NCI-H2171 treated with DMSO at 0.1 percent for 48 hours (cell line): ENCODE measurements at regions not wholly inside any gene's neighbourhood (a gene's known extent, or its start where the extent isn't known, plus 50 kb on each side); places are given as distances from the start of the nearest gene placed in this dataset.

Experiments
- DNase-seq: peaks from one replicate; lab custom pipeline; 2025; lab: John Stamatoyannopoulos, UW

DNA sequence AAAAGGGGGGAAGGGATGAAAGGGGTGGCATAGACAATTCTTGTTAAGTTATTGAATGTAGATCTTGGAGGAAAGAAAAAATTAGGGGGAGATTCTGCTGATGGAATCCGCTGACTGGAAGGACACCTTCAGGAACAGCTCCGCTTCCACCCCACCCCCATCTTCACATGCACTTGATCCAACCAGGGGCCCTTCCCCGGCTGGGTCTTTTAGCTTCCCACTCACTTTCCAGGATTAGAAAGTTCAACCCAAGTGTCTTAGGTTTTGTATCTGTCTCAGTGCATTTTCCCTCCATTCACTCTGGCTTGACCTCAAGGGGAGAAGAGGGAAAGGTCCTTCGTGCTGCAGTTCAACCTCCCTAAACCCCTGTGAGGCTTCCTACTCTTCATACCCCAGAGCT is 141.4 kb downstream of the IRS2 start:
- no peak for DNase-seq

DNA sequence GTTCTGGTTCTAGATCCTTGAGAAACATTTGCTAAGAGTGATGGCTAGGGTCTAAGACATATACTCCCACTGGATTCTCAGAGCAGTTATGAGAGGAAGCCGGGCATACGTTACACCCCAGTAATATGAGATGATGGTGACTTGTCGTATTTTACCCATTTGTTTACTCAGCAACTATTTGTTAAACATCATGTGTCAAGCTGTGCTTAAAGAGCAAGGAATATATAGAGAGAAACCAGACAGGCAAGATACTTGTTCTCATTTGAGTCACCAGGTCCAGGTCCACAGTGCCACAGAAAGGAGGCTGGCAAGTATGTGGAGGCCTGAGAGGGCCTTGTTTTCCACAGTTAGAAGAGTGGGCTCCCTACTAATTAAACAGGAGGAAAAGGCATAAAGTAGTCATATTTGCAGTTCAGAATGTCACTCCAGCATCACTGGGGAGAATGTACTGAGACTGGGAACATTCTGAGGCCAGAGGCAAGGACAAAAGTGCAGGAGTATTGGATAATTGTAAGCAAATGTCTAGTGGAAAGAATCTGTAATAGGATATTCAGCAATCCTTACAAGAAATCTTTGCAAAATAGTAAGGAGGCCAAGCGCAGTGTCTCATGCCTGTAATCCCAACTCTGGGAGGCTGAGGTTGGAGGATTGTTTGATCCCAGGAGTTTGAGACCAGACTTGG is 142.2 kb downstream of the IRS2 start:
- DNase-seq = no peak

DNA sequence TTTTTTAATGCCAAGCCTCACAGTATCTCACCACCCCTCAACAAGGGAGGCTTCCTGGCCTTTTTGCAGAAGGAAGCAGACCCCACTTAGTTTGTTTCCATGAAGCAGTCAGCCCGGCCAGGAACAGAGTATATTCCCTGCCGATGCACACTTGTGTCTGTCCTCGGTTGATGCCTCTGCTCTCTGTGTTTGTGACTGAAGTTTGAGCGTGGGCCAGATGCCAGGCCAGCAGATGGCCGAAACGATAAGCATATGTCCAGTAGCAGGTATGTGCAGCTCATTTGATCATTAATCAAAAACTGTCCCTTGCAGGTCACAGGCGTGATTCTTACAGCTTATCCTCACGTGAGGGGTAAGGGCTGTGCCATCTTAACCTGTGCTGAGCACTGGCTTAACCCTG is 144.0 kb downstream of the IRS2 start:
- DNase-seq = no peak

DNA sequence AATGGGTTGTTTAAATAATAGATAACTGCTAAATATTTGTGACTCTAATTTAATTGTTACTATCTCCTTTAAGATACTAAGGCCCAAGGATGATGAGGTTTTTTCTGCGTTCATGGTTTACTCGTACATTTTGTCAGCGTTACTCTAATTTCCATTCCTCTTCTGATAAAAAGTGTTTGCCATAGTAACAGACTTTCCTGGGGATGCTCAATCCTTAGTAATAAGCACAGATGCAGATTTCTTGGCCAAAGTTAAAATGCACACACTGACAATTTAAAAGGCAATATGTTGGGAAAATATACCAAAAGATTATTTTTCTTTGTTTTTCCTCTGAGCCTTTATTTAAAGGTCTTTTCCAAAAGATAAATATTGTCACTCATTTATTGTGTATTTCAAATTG is 149.6 kb downstream of the IRS2 start:
- no peak for DNase-seq

DNA sequence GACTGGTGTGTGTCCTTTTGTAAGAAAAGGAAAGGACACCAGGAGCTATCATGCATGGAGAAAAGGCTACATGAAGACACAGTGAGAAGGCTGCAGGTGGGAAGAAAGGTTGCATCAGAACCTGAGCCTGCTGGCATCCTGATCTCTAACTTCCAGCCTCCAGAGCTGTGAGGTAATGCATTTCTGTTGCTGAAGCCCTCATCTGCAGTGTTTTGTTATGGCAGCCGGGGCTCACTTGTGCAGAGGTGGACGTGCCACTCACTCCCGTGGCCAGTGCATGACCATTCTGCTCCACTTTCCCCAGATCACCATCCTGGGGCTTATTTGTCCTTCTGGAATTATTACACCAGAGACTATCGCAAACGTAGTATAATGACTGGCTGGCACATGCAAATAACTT is 155.3 kb downstream of the IRS2 start:
- DNase-seq = no peak

DNA sequence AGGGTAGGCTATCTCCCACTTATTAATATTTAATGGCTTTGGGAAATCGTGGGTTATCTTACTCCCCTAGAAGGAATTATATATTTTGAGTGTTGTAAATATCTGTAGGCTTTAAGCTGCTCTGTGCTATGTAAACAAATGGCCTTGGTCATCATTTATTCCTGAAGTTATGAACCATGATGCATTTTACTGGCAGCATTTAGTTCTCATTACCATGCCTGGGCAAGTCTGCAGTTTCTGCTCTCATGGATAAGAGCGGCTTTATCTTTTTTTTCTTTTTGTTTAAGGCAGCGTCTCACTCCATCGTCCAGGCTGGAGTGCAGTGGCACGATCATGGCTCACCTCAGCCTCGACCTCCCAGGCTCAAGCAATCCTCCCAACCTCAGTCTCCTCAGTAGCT is 156.1 kb downstream of the IRS2 start:
- DNase-seq = no peak

DNA sequence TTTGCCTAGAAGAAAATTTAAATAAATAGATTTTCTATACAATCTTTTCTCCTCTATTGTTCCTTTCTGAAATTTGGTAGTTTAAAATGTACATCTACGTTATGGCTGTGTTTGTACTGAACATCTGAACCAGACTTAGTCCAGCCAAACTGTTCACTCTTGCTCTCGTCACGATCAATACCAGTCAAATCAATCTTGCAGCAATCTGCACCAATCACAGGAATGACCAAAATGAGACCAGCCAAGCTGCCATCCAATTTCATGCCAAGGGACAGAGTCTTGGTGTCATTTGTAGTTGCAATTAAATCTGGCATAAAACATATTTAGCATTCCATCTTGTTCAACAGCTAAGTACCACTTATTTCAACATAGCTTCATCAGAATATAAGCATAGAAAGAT is 156.6 kb downstream of the IRS2 start:
- no peak for DNase-seq

DNA sequence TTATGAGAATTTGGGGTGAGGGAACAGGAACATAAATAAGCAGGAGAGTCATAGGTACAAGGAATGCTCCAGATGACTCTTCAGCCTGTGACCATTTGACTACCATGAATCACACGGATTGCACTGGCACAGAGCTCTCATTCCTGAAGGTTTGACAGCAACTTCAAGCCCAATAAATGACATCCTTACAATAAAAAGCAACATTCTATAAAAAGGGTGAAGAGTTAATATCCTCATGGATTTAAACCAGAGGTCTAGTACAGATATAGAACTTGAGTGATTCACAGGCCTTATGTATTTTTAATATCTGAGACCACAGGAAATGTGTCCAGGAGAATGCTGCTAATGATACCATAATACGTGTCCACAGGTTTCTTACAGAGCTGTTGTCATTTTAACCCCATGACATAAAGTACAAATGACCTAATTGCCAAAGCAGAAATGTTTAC is 158.1 kb downstream of the IRS2 start:
- no peak for DNase-seq

DNA sequence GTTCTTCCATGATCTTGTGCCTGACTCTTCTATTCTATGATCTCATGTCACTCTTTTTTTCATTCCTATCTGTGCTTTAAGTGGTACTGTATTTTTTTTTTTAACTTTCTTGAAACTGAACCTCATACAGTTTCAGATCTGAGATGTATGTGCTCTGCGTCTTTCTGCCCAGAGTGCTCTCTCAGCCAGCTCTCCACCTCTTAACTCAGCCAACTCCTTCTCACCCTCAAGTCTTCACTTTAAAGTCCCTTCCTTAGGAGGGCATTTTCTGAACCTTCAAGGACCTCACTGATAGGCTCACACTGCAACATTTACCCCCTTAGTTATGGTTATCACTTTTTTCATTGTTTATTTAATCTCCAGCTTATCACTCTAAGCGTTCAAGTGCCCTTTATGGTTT is 158.7 kb downstream of the IRS2 start:
- DNase-seq = no peak

DNA sequence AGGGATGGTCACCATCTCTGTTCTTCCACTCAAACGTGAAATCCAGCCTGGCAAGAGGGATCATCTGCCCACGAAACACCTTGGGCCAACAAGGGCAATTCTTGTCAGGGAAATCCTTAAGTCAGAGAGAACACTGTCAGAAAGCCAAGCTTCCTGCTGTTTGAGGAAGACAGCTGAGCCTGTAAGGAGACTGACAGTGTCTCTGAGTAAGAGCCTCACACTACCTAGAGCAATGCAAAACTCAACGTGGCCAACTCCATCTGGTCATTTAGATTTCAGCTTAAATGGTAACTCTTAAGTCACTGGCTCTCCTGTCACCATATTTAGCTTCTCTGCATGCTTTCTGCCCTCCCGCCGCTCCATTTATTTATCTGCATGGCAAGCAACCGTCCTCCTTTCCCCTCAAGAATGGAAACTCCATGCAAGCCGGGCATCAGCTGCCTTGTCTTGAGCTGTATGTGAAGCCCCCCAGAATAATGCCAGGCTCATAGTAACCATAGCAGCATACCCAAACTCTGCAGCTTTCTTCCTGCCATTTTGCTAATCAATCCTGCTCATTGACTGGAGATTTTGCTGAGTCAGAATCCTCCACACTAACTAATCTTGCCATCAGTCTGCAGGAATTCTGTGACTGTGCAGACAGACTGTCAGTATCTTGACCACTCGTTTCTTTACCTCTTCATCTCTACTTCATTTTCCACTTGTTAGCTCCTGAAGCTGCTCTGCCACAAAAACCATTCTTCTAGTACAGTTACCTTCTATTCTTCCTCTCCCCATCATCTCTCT is 159.8 kb downstream of the IRS2 start:
- no peak for DNase-seq

DNA sequence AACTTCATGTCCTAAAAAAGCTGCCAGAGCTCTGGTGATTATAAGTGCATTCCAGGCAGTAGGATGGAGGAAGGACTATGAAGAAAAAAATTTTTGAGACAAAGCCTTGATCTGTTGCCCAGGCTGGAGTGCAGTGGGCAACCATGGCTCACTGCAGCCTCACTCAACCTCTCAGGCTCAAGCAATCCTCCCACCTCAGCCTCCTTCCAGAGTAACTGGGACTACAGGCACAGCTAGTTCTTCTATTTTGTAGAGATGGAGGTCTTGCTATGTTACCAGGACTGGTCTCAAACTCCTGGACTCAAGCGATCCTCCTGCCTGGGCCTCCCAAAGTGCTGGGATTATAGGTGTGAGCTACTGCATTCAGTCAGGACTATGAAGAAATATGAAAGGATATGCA is 161.2 kb downstream of the IRS2 start:
- no peak for DNase-seq

DNA sequence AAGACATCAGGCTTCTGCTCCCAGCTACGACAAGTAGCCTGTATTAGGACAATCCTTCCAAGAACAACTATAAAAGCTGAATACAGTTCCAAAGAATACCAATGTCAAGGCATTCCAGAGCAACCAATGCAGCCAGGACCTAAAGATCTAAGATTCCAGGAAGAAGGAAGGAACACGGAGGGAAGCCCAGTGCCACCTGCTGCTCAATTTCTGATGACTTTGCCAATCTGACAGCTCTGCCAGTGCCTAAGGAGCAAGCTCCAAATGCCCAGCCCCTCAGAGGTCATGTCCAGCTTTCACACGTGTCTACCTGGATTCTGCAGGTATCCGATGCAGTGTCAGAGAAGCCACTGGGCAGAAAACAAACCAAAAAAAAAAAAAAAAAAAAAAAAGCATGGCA is 164.4 kb downstream of the IRS2 start:
- DNase-seq = no peak

DNA sequence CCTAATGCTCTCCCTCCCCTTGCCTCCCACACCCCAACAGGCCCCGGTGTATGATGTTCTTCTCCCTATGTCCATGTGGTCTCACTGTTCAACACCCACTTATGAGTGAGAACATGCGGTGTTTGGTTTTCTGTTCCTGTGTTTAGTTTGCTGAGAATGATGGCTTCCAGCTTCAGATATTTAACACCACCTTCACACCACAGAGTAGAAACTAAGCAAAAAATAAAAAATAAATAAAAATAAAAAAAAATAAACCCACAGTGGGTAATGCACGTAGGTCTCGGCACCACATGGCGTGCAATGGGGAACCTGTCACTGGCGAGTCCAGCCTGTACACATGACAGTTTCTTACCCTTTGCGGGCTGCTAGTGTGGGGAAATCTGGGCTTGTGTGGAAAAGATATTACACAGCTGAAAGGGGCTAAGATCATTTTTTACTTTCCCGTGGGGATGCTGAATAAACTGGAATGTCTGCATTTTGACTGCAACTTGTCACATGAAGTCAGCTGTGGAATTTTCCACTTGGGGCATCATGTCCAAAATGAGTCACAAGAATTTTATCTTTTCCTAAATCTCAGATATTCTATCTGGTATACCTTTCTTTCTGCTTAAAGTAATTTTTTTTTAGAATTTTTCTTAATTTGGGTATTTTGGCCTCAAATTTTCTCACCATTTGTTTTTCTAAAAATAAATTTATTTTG is 170.5 kb downstream of the IRS2 start:
- no peak for DNase-seq

DNA sequence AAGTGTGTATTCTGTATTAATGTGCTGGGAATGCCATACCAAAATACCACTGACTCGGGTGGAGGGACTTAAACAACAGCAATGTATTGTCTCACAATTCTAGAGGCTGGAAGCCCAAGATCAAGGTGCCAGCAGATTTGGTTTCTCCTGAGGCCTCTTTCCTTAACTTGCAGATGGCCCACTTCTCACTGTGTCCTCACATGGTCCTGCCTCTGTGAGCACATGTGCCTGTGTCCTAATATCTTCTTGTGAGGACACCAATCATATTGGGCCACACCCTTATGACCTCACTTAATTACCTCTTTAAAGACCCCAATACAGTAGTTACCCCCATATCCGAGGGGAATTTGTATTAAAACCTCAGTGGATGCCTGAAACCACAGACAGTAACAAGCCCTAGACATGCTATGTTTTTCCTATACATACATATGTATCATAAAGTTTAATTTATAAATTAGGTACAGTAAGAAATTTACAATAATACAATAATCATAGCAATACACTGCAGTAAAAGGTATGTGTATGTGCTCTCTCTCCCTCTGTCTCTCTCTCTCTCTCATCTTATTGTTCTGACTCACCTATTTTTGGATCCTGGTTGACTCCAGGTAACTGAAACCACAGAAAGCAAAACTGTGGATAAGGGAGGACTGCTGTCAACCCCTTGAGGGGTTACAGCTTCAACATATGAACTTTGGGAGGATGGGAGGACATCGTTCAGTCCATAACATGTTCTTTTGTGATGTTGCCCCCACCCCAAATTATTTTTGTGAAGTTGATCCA is 174.3 kb downstream of the IRS2 start:
- DNase-seq = no peak

DNA sequence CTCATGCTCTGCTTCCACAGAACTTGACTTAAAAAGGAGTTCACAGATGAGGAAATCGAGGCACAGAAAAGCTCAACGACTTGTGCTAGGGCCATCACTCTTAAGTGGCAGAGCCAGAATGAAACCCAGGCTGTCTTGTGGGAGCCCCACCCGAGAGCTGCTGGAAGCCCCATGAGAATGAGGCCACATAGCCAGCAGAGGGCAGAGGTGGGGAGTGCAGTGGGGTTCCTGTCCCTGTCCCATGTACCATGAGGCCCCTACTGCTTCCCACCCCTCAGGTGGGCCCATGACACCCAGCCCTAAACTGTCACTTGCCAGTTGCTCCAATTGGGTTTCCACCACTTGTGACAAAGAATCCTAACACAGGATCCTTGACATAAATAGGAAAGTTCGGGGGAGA is 175.9 kb downstream of the IRS2 start:
- no peak for DNase-seq

DNA sequence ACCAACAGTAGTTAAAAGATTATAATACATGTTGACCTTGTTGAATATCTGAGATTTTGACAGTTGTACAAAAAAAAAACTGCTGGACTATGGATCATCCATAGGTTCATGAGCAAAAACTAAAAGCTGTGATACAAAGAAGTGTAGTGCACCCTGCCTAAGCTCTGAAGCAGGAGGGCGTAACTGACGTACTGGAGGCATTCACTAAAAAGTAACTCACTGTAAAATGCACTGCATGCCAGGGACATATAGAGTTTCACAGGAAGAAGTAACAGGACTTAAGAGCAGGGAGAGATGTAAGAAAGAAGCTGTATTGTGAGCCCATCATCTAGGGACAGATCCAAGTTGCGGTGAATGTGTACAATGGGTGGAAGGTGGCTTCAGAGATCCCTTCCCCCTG is 177.9 kb downstream of the IRS2 start:
- DNase-seq = no peak

DNA sequence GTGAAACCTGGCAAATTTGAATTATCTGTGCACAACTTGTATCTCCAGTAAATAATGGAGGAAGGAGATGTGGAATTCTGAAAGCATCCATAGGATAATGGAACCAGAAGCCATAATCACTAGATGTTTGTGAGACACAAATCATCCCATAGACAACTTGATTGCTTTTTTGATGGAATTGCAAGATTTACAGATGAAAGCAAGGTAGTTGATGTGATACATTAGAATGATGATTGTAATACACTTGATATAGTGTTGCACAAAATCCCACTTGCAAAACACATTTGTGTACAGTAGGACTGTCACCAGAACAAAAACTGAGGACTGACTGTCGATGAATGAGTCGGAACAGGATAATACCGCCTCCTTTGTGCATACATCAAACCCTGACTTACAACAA is 178.3 kb downstream of the IRS2 start:
- DNase-seq = no peak

DNA sequence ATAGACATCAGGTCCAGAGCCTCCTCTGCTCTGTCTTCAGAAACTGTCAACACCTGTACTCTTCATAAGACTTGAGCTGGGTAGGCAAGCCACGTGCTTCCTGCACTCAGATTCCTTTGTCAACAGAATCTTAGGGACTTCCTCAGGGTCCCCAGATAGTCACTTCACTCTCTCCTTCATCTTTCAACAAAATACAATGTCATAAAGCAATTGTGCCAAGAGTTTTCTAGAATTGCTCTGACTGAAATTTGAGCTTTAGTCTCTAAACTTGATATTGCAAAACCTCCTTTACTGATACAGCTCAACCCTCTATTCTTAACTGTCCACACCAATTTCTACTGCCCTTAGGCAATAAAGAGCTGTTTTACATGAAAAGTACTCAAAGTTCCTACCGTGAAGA is 179.9 kb downstream of the IRS2 start:
- no peak for DNase-seq

DNA sequence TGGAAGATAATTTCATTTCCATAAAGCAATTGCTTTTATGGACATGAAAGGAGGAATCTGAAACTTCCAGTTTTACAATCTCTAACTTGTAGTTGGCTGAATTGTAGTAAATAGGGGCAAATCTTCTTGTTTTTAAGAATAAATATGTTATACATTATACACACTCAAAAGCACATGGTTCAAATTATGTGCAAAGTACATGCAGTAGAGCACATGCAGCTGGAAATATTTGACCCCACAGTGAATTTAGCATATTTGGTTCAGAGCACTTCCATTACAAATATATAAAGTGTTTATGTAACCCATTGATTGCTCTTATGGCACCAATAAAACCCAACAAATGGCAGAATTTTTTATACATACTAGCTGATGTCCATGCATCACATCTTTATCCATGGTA is 180.5 kb downstream of the IRS2 start:
- no peak for DNase-seq

DNA sequence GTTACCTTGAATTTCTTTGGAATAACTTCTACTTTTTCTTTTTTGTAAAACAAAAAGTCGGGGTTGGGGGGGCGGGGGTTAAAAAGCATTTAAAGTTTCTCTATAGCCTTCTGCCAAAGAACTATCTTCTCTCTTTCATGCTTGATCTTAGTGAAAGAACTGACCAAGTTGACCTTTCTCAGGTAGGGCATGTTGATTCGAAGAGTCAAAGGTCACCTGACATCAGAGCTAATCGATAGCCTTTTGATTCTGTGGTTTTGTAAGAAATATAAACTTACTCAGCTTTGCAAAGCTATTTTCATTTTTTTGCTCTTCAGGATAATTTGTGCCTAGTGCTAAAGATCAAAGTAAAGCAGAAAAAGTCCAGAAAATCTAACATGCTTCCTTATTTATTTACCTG is 181.5 kb downstream of the IRS2 start:
- no peak for DNase-seq

DNA sequence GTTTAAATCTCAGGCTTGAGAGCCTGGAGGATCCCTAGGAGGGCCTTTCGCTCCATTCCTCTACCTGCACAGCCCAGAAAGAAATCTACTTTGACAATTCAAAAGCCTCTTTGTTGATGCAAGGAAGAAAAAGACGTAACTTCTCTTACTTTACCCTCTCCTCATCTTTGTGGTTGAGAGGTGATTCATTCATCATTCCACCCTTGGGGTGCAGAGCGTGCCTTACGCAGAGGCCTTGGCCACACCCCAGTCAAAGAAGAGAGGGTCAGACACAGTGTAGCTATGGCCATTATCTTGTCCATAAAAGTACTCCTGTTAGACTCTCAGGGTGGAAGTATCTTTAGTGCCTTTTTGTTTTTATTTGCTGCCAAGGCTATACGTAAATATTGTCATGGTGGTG is 184.0 kb downstream of the IRS2 start:
- no peak for DNase-seq

DNA sequence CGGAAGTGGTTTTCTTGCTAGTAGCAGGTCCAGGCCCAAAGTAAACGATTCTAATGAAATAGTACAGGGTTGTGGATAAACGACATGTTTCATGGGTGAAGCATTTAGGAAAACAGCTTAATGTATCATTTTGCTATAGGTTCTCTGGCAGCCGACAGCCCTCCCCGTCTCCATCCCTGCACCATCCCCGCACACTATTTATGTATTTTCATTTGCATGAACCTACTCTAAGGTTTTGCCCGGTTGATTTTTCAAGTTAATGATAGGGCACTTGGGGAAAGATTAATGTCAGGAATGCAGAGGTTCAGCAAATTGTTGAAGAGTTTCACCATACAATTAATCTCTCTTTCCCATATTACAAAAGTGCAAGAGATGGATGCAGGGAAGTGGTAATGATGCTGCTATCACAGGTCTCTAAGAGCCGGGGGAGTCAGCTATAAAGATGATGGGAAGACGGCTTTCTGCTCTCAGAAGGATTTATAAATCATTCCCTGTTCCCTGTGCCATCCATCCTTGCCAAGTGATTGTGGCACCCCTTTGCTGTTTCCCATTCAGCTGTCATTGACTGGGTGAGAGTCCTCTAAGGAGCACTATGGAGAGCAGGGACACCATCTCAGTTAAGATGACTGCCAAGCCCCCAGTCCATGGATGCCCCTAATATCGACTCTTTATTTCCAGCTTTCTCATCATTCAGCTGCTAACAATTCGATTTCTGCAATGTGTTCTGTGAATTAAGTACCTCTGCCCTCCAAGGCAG is 186.3 kb downstream of the IRS2 start:
- no peak for DNase-seq
